Uterus (tissue), 3 donors: ENCODE measurements at regions not wholly inside any gene's neighbourhood (a gene's known extent, or its start where the extent isn't known, plus 50 kb on each side); places are given as distances from the start of the nearest gene placed in this dataset.

Experiments used
- DNase-seq, 2 donors: peaks; one replicate each; pipeline ENCODE4 v3.0.0-alpha.2; 2019 to 2020
- H3K27ac ChIP-seq, 2 donors: fragments of 200-600 bp; sonication (generic); 1 replicate in 1 of 2; 2 replicates in 1 of 2; pipeline ENCODE4 v1.5.1; 2016 to 2018
- H3K27me3 ChIP-seq, 2 donors: fragments of 200-600 bp; sonication (generic); one replicate each; pipeline ENCODE4 v1.5.1; 2018 to 2019; ENCODE audit warnings: control low read depth in 1 of 2
- H3K36me3 ChIP-seq, 2 donors: fragments of 200-600 bp; sonication (generic); one replicate each; pipeline ENCODE4 v1.5.1; 2019; ENCODE audit warnings: control low read depth in 1 of 2
- H3K4me1 ChIP-seq, 2 donors: fragments of 200-600 bp; sonication (generic); one replicate each; pipeline ENCODE4 v1.5.1; 2018 to 2019; ENCODE audit warnings: control low read depth in 1 of 2
- H3K4me3 ChIP-seq, 2 donors: fragments of 200-600 bp; sonication (generic); 1 replicate in 1 of 2; 2 replicates in 1 of 2; pipeline ENCODE4 v1.5.1; 2018 to 2019; ENCODE audit warnings: mild to moderate bottlenecking in 1 of 2
- H3K9me3 ChIP-seq, 2 donors: fragments of 200-600 bp; sonication (generic); one replicate each; pipeline ENCODE4 v1.5.1; 2019; ENCODE audit warnings: control low read depth in 1 of 2
- CTCF ChIP-seq, 4 experiments: fragments of 200-600 bp in 2 of 4; fragments of 450-650 bp in 2 of 4; sonication (generic) in 2 of 4; IDR thresholded peaks; one replicate each; pipeline ENCODE4 v1.5.1; 2016 to 2019; ENCODE audit warnings: antibody characterized with exemption in 4 of 4, mild to moderate bottlenecking in 2 of 4, moderate library complexity in 1 of 4
- POLR2A ChIP-seq, 2 donors: fragments of 450-650 bp; IDR thresholded peaks; one replicate each; pipeline ENCODE4 v1.6.1; 2016; ENCODE audit warnings: antibody characterized with exemption in 2 of 2, mild to moderate bottlenecking in 1 of 2, moderate library complexity in 1 of 2
- intact Hi-C: fragments of 100-400 bp; cut with DNase I; formaldehyde crosslinking; loops from one replicate; pipeline ENCODE4 v1.15.1; 2023; ENCODE audit warnings: low total_unique reads
- donor health status: DM: yes; HTN: yes; CAD: no.

GRCh38 chr10:84668186-84668763 lies 339.9 kb downstream of the CCSER2 start:
- no peak for DNase-seq
- Histone ChIP-seq H3K27me3 (no peaks in the 10 kb centered on the region), H3K36me3 (no peaks in the 10 kb centered on the region), H3K27ac (no peak overlapping the region), H3K4me3 (no peak overlapping the region), H3K4me1 (no peaks in the 10 kb centered on the region), H3K9me3 (no peaks in the 10 kb centered on the region)
- intact Hi-C loops: no loop called here
- no peak for TF ChIP-seq CTCF (IDR thresholded peaks at IDR 0.05)
- no peak for TF ChIP-seq POLR2A (IDR thresholded peaks at IDR 0.05)

- Histone ChIP-seq H3K4me3 (no peak overlapping the region), H3K27me3 (no peaks in the 10 kb centered on the region), H3K36me3 (no peaks in the 10 kb centered on the region), H3K9me3 (no peaks in the 10 kb centered on the region), H3K4me1 (no peaks in the 10 kb centered on the region), H3K27ac (no peak overlapping the region)
- DNase-seq: no peak
- no peak for TF ChIP-seq CTCF (IDR thresholded peaks at IDR 0.05)
- intact Hi-C loops: no loop called here
Measured at GRCh38 chr10:84675060-84675459, 346.7 kb downstream of the CCSER2 start.

GRCh38 chr10:84676536-84676935 lies 348.1 kb downstream of the CCSER2 start:
- intact Hi-C loops: no loop called here
- Histone ChIP-seq H3K27me3 (no peaks in the 10 kb centered on the region), H3K4me1 (no peaks in the 10 kb centered on the region), H3K4me3 (no peak overlapping the region), H3K27ac (no peak overlapping the region), H3K36me3 (no peaks in the 10 kb centered on the region), H3K9me3 (no peaks in the 10 kb centered on the region)
- TF ChIP-seq POLR2A (IDR thresholded peaks at IDR 0.05) (no peak), CTCF (IDR thresholded peaks at IDR 0.05) (no peak)
- DNase-seq: no peak

GRCh38 chr10:84681781-84682180 lies 353.4 kb downstream of the CCSER2 start:
- Histone ChIP-seq H3K4me3 (no peak overlapping the region), H3K4me1 (no peaks in the 10 kb centered on the region), H3K27me3 (no peaks in the 10 kb centered on the region), H3K36me3 (no peaks in the 10 kb centered on the region), H3K9me3 (no peaks in the 10 kb centered on the region), H3K27ac (no peak overlapping the region)
- intact Hi-C loops: no loop called here
- DNase-seq: no peak
- TF ChIP-seq CTCF (IDR thresholded peaks at IDR 0.05) (no peak), POLR2A (IDR thresholded peaks at IDR 0.05) (no peak)

GRCh38 chr10:84683550-84683949 lies 355.2 kb downstream of the CCSER2 start:
- H3K27ac ChIP-seq: no peak overlapping the region
- H3K27me3 ChIP-seq: no peaks in the 10 kb centered on the region
- no peaks in the 10 kb centered on the region for H3K9me3 ChIP-seq
- intact Hi-C loops: loop anchor here (1.0 kb wide), 1 partner anchor 29 kb away; no protein-coding TSS in a partner anchor
- H3K4me1 ChIP-seq: no peaks in the 10 kb centered on the region
- DNase-seq: no peak
- H3K36me3 ChIP-seq: no peaks in the 10 kb centered on the region
- no peak for TF ChIP-seq CTCF (IDR thresholded peaks at IDR 0.05)
- no peak for TF ChIP-seq POLR2A (IDR thresholded peaks at IDR 0.05)
- no peak overlapping the region for H3K4me3 ChIP-seq
